ENCODE measurements at regions not wholly inside any gene's neighbourhood (a gene's known extent, or its start where the extent isn't known, plus 50 kb on each side); places are given as distances from the start of the nearest gene placed in this dataset.

DNA sequence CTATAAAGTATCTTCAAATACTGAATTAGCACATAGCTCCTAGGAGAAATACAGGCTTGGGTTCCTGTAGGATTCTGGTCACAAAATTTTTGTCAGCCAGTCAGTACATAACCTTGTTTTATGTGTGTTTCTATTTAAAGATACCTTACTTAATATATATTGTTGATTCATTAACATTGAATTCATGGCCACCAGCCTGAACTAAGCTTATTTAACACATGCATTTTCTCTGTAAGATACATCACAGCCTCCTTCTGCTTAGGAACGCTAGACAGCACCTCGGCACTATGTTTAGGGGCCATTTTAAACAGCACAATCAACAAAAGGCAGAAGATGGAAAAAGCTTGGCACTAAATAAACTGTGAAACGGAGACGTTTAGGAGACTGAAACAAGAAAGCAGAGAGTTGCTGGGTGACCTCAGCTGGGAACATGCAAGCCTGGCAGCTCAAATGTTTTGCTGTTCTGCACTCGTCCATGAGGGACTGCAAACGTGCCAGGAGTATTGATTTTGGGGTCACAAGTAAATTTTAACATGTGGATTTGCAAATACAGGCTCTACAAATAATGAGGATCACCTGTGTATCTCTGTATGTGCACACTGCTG lies 432.2 kb upstream of the TPM1 start:
- no peak overlapping the region for H3K27ac Mint-ChIP-seq
- no peak for DNase-seq (ENCODE audit: low spot score in 2 of 2, unreplicated experiment in 2 of 2)
- TF ChIP-seq, protein P1, sequence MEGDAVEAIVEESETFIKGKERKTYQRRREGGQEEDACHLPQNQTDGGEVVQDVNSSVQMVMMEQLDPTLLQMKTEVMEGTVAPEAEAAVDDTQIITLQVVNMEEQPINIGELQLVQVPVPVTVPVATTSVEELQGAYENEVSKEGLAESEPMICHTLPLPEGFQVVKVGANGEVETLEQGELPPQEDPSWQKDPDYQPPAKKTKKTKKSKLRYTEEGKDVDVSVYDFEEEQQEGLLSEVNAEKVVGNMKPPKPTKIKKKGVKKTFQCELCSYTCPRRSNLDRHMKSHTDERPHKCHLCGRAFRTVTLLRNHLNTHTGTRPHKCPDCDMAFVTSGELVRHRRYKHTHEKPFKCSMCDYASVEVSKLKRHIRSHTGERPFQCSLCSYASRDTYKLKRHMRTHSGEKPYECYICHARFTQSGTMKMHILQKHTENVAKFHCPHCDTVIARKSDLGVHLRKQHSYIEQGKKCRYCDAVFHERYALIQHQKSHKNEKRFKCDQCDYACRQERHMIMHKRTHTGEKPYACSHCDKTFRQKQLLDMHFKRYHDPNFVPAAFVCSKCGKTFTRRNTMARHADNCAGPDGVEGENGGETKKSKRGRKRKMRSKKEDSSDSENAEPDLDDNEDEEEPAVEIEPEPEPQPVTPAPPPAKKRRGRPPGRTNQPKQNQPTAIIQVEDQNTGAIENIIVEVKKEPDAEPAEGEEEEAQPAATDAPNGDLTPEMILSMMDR (IDR thresholded peaks at IDR 0.05; ENCODE audit: unreplicated experiment): no peak
- no peaks in the 10 kb centered on the region for H3K9me3 Mint-ChIP-seq
- H3K36me3 Mint-ChIP-seq: no peaks in the 10 kb centered on the region
- peaks cover 7% of the 10 kb centered on the region for H3K4me1 Mint-ChIP-seq
- no peak overlapping the region for H3K4me3 Mint-ChIP-seq
- H3K27me3 Mint-ChIP-seq (ENCODE audit: low read depth): no peaks in the 10 kb centered on the region

DNA sequence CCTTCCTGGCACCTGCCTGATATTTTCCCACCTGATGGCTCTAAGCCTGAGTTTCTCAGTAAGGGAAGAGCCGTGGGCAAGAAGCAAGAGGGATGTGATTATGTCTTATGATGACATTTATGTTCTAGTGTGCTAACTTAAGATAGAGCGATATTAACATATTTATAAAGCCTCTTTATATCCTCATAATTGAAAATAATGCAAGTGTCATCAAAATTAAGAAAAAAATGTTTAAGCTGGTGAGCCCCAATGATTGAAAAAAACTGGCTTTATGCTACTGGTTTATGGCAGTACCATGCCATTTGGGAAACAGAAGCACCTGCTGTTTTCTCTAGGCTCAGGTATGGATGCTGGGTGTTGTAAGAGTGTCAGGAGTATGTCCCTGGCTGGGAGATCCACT lies 431.5 kb upstream of the TPM1 start:
- H3K27me3 Mint-ChIP-seq (ENCODE audit: low read depth): no peaks in the 10 kb centered on the region

DNA sequence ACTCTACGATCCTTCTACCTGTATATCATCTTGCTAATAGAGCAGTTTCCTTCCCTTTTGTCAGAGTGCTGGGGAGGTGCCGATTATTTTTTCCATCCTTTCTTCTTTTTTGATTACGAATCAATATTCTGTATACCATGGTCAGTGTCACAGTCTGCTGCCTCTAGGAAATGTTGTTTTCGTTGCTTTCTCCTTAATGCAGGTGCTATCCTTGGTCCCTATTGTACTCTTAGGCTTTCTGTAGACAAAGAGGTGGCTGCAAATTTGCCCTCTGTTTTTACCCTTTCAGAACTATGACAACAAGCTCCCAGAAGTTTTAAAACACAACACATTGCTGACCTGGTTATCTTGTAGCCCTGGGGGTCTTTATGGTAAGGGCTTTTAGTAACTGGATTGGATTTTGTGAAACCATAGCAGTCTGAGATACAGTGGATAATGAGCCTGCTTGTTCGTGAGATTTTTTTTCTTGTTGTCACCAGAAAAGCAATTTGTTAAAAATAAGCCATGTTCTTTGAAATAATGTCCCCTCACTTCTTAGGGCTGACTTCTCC lies 430.3 kb upstream of the TPM1 start:
- H3K4me1 Mint-ChIP-seq: peaks cover 7% of the 10 kb centered on the region
- no peak overlapping the region for H3K27ac Mint-ChIP-seq
- TF ChIP-seq, protein P1 (IDR thresholded peaks at IDR 0.05; ENCODE audit: unreplicated experiment): no peak
- H3K36me3 Mint-ChIP-seq: no peaks in the 10 kb centered on the region
- DNase-seq (ENCODE audit: low spot score in 2 of 2, unreplicated experiment in 2 of 2): no peak
- H3K27me3 Mint-ChIP-seq (ENCODE audit: low read depth): no peaks in the 10 kb centered on the region
- H3K9me3 Mint-ChIP-seq: no peaks in the 10 kb centered on the region
- H3K4me3 Mint-ChIP-seq: no peak overlapping the region

More for the DNA sequence above, 431.5 kb upstream of the TPM1 start:
- TF ChIP-seq, protein P1 (IDR thresholded peaks at IDR 0.05; ENCODE audit: unreplicated experiment): no peak
- no peak overlapping the region for H3K27ac Mint-ChIP-seq
- no peaks in the 10 kb centered on the region for H3K9me3 Mint-ChIP-seq
- H3K36me3 Mint-ChIP-seq: no peaks in the 10 kb centered on the region
- H3K4me1 Mint-ChIP-seq: peaks cover 7% of the 10 kb centered on the region
- no peak for DNase-seq (ENCODE audit: low spot score in 2 of 2, unreplicated experiment in 2 of 2)
- no peak overlapping the region for H3K4me3 Mint-ChIP-seq

DNA sequence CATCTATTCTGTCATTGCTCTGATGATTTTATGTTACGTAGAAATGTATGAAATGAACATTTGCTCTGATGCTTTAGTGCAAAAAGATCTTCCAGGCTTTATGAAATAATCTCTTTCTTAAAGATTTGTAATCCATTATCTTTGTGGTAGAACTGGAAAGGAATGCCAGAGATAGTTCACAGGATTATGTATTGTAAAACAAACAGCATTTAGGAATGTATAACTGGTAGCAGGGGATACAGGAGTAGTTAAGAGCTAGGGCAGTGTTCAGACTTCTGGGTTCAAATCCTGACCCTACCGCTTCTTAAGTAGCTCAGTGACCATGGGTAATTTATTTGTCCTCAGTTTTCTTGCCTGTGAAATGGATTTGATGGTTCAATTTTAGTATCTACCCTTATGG lies 429.8 kb upstream of the TPM1 start:
- DNase-seq (ENCODE audit: low spot score in 2 of 2, unreplicated experiment in 2 of 2): no peak
- TF ChIP-seq, protein P1 (IDR thresholded peaks at IDR 0.05; ENCODE audit: unreplicated experiment): no peak
- H3K36me3 Mint-ChIP-seq: no peaks in the 10 kb centered on the region
- H3K27me3 Mint-ChIP-seq (ENCODE audit: low read depth): no peaks in the 10 kb centered on the region
- H3K4me1 Mint-ChIP-seq: peaks cover 7% of the 10 kb centered on the region
- no peaks in the 10 kb centered on the region for H3K9me3 Mint-ChIP-seq
- H3K4me3 Mint-ChIP-seq: no peak overlapping the region
- no peak overlapping the region for H3K27ac Mint-ChIP-seq

DNA sequence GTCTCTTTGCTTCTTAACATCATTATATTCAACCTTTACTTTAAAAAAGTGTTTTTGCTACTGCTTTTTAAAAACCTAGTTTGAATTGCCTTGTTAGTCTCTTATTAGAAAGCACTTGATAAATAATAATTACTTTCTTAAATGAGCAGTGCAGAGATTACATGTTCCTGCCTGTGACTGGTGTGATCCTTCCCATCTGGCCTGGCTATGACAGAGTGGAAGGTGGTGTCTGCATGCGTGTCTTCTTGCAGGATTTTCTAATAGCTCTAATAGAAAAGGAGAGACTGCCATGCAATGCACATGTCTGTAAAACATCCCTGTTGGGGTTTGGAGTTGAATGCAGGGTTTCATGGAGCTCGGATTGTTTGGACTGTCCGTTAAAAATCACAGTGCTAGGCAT lies 425.8 kb upstream of the TPM1 start:
- H3K9me3 Mint-ChIP-seq: no peaks in the 10 kb centered on the region
- no peaks in the 10 kb centered on the region for H3K36me3 Mint-ChIP-seq
- TF ChIP-seq, protein P1 (IDR thresholded peaks at IDR 0.05; ENCODE audit: unreplicated experiment): no peak
- no peaks in the 10 kb centered on the region for H3K27me3 Mint-ChIP-seq (ENCODE audit: low read depth)
- H3K4me1 Mint-ChIP-seq: peaks cover 15% of the 10 kb centered on the region
- H3K27ac Mint-ChIP-seq: no peak overlapping the region
- H3K4me3 Mint-ChIP-seq: no peak overlapping the region
- no peak for DNase-seq (ENCODE audit: low spot score in 2 of 2, unreplicated experiment in 2 of 2)
